ENCODE measurements at regions not wholly inside any gene's neighbourhood (a gene's known extent, or its start where the extent isn't known, plus 50 kb on each side); places are given as distances from the start of the nearest gene placed in this dataset.

- TF ChIP-seq JUN (IDR thresholded peaks at IDR 0.05; ENCODE audit: borderline replicate concordance, insufficient read depth, insufficient read length, low read depth), result no peak
- TF ChIP-seq, protein P1, sequence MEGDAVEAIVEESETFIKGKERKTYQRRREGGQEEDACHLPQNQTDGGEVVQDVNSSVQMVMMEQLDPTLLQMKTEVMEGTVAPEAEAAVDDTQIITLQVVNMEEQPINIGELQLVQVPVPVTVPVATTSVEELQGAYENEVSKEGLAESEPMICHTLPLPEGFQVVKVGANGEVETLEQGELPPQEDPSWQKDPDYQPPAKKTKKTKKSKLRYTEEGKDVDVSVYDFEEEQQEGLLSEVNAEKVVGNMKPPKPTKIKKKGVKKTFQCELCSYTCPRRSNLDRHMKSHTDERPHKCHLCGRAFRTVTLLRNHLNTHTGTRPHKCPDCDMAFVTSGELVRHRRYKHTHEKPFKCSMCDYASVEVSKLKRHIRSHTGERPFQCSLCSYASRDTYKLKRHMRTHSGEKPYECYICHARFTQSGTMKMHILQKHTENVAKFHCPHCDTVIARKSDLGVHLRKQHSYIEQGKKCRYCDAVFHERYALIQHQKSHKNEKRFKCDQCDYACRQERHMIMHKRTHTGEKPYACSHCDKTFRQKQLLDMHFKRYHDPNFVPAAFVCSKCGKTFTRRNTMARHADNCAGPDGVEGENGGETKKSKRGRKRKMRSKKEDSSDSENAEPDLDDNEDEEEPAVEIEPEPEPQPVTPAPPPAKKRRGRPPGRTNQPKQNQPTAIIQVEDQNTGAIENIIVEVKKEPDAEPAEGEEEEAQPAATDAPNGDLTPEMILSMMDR (IDR thresholded peaks at IDR 0.05; ENCODE audit: extremely low read depth in 1 of 2, insufficient read depth in 1 of 2, low read depth in 1 of 2, low read length in 2 of 2), result no peak
- TF ChIP-seq POLR2A (IDR thresholded peaks at IDR 0.05; ENCODE audit: low read depth, low read length), result no peak
- TF ChIP-seq, protein P2, sequence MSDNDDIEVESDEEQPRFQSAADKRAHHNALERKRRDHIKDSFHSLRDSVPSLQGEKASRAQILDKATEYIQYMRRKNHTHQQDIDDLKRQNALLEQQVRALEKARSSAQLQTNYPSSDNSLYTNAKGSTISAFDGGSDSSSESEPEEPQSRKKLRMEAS (IDR thresholded peaks at IDR 0.05; ENCODE audit: insufficient read depth, insufficient read length), result no peak
- no peak for TF ChIP-seq EZH2 (IDR thresholded peaks at IDR 0.05; ENCODE audit: borderline replicate concordance, low read depth, low read length, severe bottlenecking)
- no peak for TF ChIP-seq MYC (IDR thresholded peaks at IDR 0.05; ENCODE audit: low read depth, low read length)
- TF ChIP-seq POLR2AphosphoS5 (IDR thresholded peaks at IDR 0.05; ENCODE audit: insufficient read depth, low read depth, low read length), result no peak
- TF ChIP-seq GATA2 (IDR thresholded peaks at IDR 0.05; ENCODE audit: insufficient read depth, insufficient read length, low read depth, low read length), result no peak
Observed at GRCh38 chr18:39205565-39206195, 1640.1 kb upstream of the CELF4 start.

Data from endothelial cell of umbilical vein (primary cell).